ENCODE measurements at regions not wholly inside any gene's neighbourhood (a gene's known extent, or its start where the extent isn't known, plus 50 kb on each side); places are given as distances from the start of the nearest gene placed in this dataset.
A peak's percentile ranks its signal among the peaks of the same experiment; 100 is the strongest.

GRCh38 chr6:71410164-71410566, 121.6 kb downstream of the OGFRL1 start:
- Mint-ChIP-seq H3K9me3 (no peaks in the 10 kb centered on the region), H3K27ac (no peak overlapping the region), H3K36me3 (peaks cover 36% of the 10 kb centered on the region), H3K27me3 (no peaks in the 10 kb centered on the region), H3K4me1 (ENCODE audit: unreplicated experiment) (peaks cover 28% of the 10 kb centered on the region), H3K4me3 (no peak overlapping the region)
- TF ChIP-seq CTCF (conservative IDR thresholded peaks at IDR 0.05) = no peak
- no peak for DNase-seq (ENCODE audit: extremely low spot score, unreplicated experiment)

GRCh38 chr6:71410681-71411080, 122.1 kb downstream of the OGFRL1 start:
- H3K4me1 Mint-ChIP-seq (ENCODE audit: unreplicated experiment) = peaks cover 23% of the 10 kb centered on the region
- H3K4me3 Mint-ChIP-seq = no peak overlapping the region
- no peak for DNase-seq (ENCODE audit: extremely low spot score, unreplicated experiment)
- H3K27ac Mint-ChIP-seq = no peak overlapping the region
- H3K27me3 Mint-ChIP-seq = no peaks in the 10 kb centered on the region
- H3K9me3 Mint-ChIP-seq = no peaks in the 10 kb centered on the region
- TF ChIP-seq CTCF (conservative IDR thresholded peaks at IDR 0.05) = no peak
- H3K36me3 Mint-ChIP-seq = peaks cover 40% of the 10 kb centered on the region

- no peak for TF ChIP-seq CTCF (conservative IDR thresholded peaks at IDR 0.05)
- Mint-ChIP-seq H3K36me3 (peaks cover 41% of the 10 kb centered on the region), H3K9me3 (no peaks in the 10 kb centered on the region), H3K4me1 (ENCODE audit: unreplicated experiment) (peaks cover 17% of the 10 kb centered on the region), H3K27ac (peak overlapping the region; percentile 37), H3K4me3 (no peak overlapping the region), H3K27me3 (no peaks in the 10 kb centered on the region)
- no peak for DNase-seq (ENCODE audit: extremely low spot score, unreplicated experiment)
These were observed 123.3 kb downstream of the OGFRL1 start for GRCh38 chr6:71411882-71412281.

- H3K4me3 Mint-ChIP-seq = peak overlapping the region; percentile 49
- no peaks in the 10 kb centered on the region for H3K9me3 Mint-ChIP-seq
- TF ChIP-seq CTCF (conservative IDR thresholded peaks at IDR 0.05) = no peak
- H3K27ac Mint-ChIP-seq = peak overlapping the region; percentile 37
- no peak for DNase-seq (ENCODE audit: extremely low spot score, unreplicated experiment)
- no peaks in the 10 kb centered on the region for H3K27me3 Mint-ChIP-seq
- H3K4me1 Mint-ChIP-seq (ENCODE audit: unreplicated experiment) = peaks cover 17% of the 10 kb centered on the region
- peaks cover 45% of the 10 kb centered on the region for H3K36me3 Mint-ChIP-seq
These were observed 124.0 kb downstream of the OGFRL1 start for GRCh38 chr6:71412559-71413140.

- Mint-ChIP-seq H3K9me3 (no peaks in the 10 kb centered on the region), H3K4me1 (ENCODE audit: unreplicated experiment) (peaks cover 15% of the 10 kb centered on the region), H3K36me3 (peaks cover 48% of the 10 kb centered on the region), H3K27me3 (peaks cover 4% of the 10 kb centered on the region), H3K27ac (no peak overlapping the region), H3K4me3 (peak overlapping the region; percentile 36)
- no peak for TF ChIP-seq CTCF (conservative IDR thresholded peaks at IDR 0.05)
- DNase-seq (ENCODE audit: extremely low spot score, unreplicated experiment) = no peak
These were observed 125.9 kb downstream of the OGFRL1 start for GRCh38 chr6:71414486-71414885.

All from type B pancreatic cell (in vitro differentiated cells).